Upper lobe of right lung (tissue), 1 donor: ENCODE measurements at regions not wholly inside any gene's neighbourhood (a gene's known extent, or its start where the extent isn't known, plus 50 kb on each side); places are given as distances from the start of the nearest gene placed in this dataset.

Experiments
- ATAC-seq: fragments of 200-7000 bp; cut with Tn5 transposase; one replicate; pipeline ENCODE4 v1.9.1; 2020; ENCODE audit warnings: mild to moderate bottlenecking, moderate library complexity
- DNase-seq: peaks from one replicate; pipeline ENCODE4 v3.0.0-alpha.2; 2020
- H3K27ac ChIP-seq: fragments of 200-600 bp; one replicate; pipeline ENCODE4 v1.8.0; 2022
- H3K27me3 ChIP-seq: fragments of 200-600 bp; one replicate; pipeline ENCODE4 v1.8.0; 2022; ENCODE audit warnings: mild to moderate bottlenecking
- H3K36me3 ChIP-seq: fragments of 200-600 bp; one replicate; pipeline ENCODE4 v1.8.0; 2022
- H3K4me1 ChIP-seq: fragments of 200-600 bp; one replicate; pipeline ENCODE4 v1.8.0; 2022
- H3K4me3 ChIP-seq: fragments of 200-600 bp; one replicate; pipeline ENCODE4 v1.8.0; 2022; ENCODE audit warnings: mild to moderate bottlenecking
- H3K9me3 ChIP-seq: fragments of 200-600 bp; one replicate; pipeline ENCODE4 v1.8.0; 2022
- intact Hi-C: fragments of 100-400 bp; cut with DNase I; formaldehyde crosslinking; loops from one replicate; pipeline ENCODE4 v1.11.0; 2022
- TF ChIP-seq, protein P1 (sequence below): fragments of 200-600 bp; IDR thresholded peaks from one replicate; pipeline ENCODE4 v1.8.0; 2022; ENCODE audit warnings: antibody characterized with exemption
- donor health status: DM: no; HTN: yes; CAD: no; lungs with severe emphysema.

- peaks cover 9% of the 10 kb centered on the region for H3K4me1 ChIP-seq
- TF ChIP-seq, protein P1, sequence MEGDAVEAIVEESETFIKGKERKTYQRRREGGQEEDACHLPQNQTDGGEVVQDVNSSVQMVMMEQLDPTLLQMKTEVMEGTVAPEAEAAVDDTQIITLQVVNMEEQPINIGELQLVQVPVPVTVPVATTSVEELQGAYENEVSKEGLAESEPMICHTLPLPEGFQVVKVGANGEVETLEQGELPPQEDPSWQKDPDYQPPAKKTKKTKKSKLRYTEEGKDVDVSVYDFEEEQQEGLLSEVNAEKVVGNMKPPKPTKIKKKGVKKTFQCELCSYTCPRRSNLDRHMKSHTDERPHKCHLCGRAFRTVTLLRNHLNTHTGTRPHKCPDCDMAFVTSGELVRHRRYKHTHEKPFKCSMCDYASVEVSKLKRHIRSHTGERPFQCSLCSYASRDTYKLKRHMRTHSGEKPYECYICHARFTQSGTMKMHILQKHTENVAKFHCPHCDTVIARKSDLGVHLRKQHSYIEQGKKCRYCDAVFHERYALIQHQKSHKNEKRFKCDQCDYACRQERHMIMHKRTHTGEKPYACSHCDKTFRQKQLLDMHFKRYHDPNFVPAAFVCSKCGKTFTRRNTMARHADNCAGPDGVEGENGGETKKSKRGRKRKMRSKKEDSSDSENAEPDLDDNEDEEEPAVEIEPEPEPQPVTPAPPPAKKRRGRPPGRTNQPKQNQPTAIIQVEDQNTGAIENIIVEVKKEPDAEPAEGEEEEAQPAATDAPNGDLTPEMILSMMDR, result no peak
- no peaks in the 10 kb centered on the region for H3K36me3 ChIP-seq
- H3K4me3 ChIP-seq, result no peak overlapping the region
- no peaks in the 10 kb centered on the region for H3K9me3 ChIP-seq
- H3K27me3 ChIP-seq, result peaks cover 80% of the 10 kb centered on the region
- ATAC-seq (no peak), DNase-seq (no peak)
- intact Hi-C loops, result no loop called here
- H3K27ac ChIP-seq, result no peak overlapping the region
Measured at GRCh38 chr5:73378765-73379164, 69.8 kb downstream of the FOXD1 start.

- TF ChIP-seq, protein P1, result no peak
- no peaks in the 10 kb centered on the region for H3K36me3 ChIP-seq
- H3K27ac ChIP-seq, result no peak overlapping the region
- H3K9me3 ChIP-seq, result no peaks in the 10 kb centered on the region
- H3K27me3 ChIP-seq, result peaks cover 79% of the 10 kb centered on the region
- ATAC-seq (no peak), DNase-seq (no peak)
- no peak overlapping the region for H3K4me3 ChIP-seq
- H3K4me1 ChIP-seq, result peaks cover 9% of the 10 kb centered on the region
- intact Hi-C loops, result no loop called here
Measured at GRCh38 chr5:73378070-73378469, 70.5 kb downstream of the FOXD1 start.

DNA sequence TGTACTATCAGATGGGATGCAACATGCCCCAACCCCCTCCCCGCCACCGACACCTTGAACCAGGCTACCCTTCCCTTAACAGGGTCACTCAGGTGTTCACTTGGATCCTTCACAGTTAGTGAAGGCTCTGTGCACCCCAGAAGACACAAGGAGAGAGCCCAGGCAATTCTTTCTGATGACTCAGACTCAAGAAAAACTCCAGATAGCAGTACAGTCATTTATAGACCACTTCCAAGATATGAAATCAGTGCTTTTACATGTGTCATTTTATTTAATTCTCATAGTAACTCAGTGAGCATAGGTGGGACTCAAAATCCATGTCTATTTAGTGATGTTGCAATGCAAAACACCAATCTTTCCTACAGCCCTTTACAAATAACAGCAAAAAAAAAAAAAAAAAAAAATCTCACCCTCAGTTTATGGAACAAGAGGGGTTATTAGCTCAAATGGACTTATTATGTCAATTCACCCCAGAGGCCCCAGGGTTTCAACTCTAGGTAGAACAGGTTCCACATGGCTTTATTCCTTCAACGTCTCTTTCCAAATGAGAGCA lies 71.9 kb downstream of the FOXD1 start:
- DNase-seq (no peak), ATAC-seq (no peak)
- TF ChIP-seq, protein P1, result no peak
- Histone ChIP-seq H3K4me3 (no peak overlapping the region), H3K9me3 (no peaks in the 10 kb centered on the region), H3K4me1 (peaks cover 5% of the 10 kb centered on the region), H3K27me3 (peaks cover 79% of the 10 kb centered on the region), H3K36me3 (no peaks in the 10 kb centered on the region), H3K27ac (no peak overlapping the region)
- intact Hi-C loops, result no loop called here

DNA sequence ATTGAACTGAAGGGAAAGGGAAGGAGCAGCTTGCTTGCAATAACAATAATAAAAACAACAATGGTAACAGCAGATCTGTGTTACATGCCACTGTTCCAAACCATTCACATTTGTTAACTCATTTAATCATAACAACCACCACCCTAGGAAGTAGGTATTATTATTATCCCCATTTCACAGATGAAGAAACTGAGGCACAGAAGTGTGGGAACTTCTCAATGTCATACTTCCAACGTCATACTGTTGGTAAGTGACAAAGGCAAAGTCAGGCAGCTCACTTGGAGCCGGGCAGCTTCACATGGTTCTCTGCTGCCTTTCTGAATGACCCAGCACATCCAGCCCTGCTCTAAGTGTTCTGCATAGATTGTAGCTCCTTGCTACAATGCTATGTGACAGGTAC lies 72.6 kb downstream of the FOXD1 start:
- TF ChIP-seq, protein P1, result no peak
- no peak overlapping the region for H3K27ac ChIP-seq
- H3K27me3 ChIP-seq, result peaks cover 75% of the 10 kb centered on the region
- intact Hi-C loops, result no loop called here
- H3K9me3 ChIP-seq, result no peaks in the 10 kb centered on the region
- H3K4me1 ChIP-seq, result no peaks in the 10 kb centered on the region
- no peak overlapping the region for H3K4me3 ChIP-seq
- no peak for DNase-seq
- H3K36me3 ChIP-seq, result no peaks in the 10 kb centered on the region
- ATAC-seq, result no peak

DNA sequence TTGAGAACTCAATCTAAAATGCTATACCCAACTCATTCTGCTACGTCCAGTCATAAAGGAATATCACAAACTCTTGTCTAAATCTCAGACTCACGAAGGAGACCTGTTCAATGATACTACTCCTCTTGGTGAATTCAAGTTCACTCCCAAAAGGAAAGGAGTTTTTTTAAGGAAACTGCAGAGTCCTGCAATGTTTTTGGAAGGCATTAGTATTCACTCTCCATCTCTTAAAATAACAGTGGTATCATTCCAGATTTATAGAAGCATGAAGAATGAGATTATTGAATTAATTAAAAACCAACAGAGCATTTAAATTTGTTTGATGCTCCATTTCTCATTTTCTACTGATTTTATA lies 73.4 kb downstream of the FOXD1 start:
- DNase-seq, result no peak
- H3K27me3 ChIP-seq, result peaks cover 74% of the 10 kb centered on the region
- H3K9me3 ChIP-seq, result no peaks in the 10 kb centered on the region
- ATAC-seq, result no peak
- TF ChIP-seq, protein P1, result no peak
- H3K27ac ChIP-seq, result no peak overlapping the region
- H3K4me3 ChIP-seq, result no peak overlapping the region
- no peaks in the 10 kb centered on the region for H3K4me1 ChIP-seq
- intact Hi-C loops, result no loop called here
- H3K36me3 ChIP-seq, result no peaks in the 10 kb centered on the region
